Keratinocyte (primary cell): ENCODE measurements at regions not wholly inside any gene's neighbourhood (a gene's known extent, or its start where the extent isn't known, plus 50 kb on each side); places are given as distances from the start of the nearest gene placed in this dataset.

Source experiments
- DNase-seq: peaks from one replicate; pipeline ENCODE4 v3.0.0-alpha.2; 2011; ENCODE audit warnings: low read depth, missing footprints, low spot score
- FAIRE-seq: peaks from 2 replicates; lab custom pipeline; 2011; peaks lifted over from hg19 to GRCh38; lab: Jason Lieb, UNC
- H2AFZ ChIP-seq: 2 replicates; pipeline ENCODE4 v1.6.0; 2012; ENCODE audit warnings: low read length, control low read depth, inconsistent platforms; ENCODE audit not compliant: control insufficient read depth
- H3K27ac ChIP-seq: 2 replicates; pipeline ENCODE4 v1.5.1; 2011; ENCODE audit warnings: low read length; ENCODE audit not compliant: control insufficient read depth, insufficient read depth
- H3K27me3 ChIP-seq: 3 replicates; pipeline ENCODE4 v1.6.0; 2011; ENCODE audit warnings: low read length; ENCODE audit not compliant: control insufficient read depth, insufficient read depth; ENCODE audit errors: extremely low read depth
- H3K36me3 ChIP-seq, 2 experiments: 2 replicates in 1 of 2; 3 replicates in 1 of 2; pipeline ENCODE4 v1.5.1; 2011; ENCODE audit warnings: low read length in 2 of 2, mild to moderate bottlenecking in 1 of 2; ENCODE audit not compliant: control insufficient read depth in 2 of 2, insufficient read depth in 2 of 2; ENCODE audit errors: extremely low read depth in 1 of 2
- H3K4me1 ChIP-seq: 3 replicates; pipeline ENCODE4 v1.5.1; 2011; ENCODE audit warnings: low read length; ENCODE audit not compliant: control insufficient read depth, insufficient read depth; ENCODE audit errors: extremely low read depth
- H3K4me2 ChIP-seq: 3 replicates; pipeline ENCODE4 v1.6.0; 2011; ENCODE audit warnings: low read depth, low read length; ENCODE audit not compliant: control insufficient read depth, insufficient read depth; ENCODE audit errors: extremely low read depth
- H3K4me3 ChIP-seq, 3 experiments: fragments of 200-600 bp in 1 of 3; sonication (generic) in 1 of 3; 2 replicates in 2 of 3; 3 replicates in 1 of 3; pipeline ENCODE4 v1.5.1; 2011 to 2016; ENCODE audit warnings: low read length in 3 of 3, mild to moderate bottlenecking in 3 of 3, control low read depth in 2 of 3, inconsistent platforms in 1 of 3, low read depth in 1 of 3, mixed read lengths in 1 of 3, mixed run types in 1 of 3, moderate library complexity in 1 of 3; ENCODE audit not compliant: control insufficient read depth in 2 of 3, insufficient read depth in 2 of 3; ENCODE audit errors: extremely low read depth in 1 of 3
- H3K79me2 ChIP-seq: 2 replicates; pipeline ENCODE4 v1.6.0; 2012; ENCODE audit warnings: low read length; ENCODE audit not compliant: control insufficient read depth, insufficient read depth
- H3K9ac ChIP-seq: 3 replicates; pipeline ENCODE4 v1.6.0; 2011; ENCODE audit warnings: low read length; ENCODE audit not compliant: control insufficient read depth, insufficient read depth; ENCODE audit errors: extremely low read depth
- H3K9me1 ChIP-seq: 3 replicates; pipeline ENCODE4 v1.6.0; 2011; ENCODE audit warnings: low read length; ENCODE audit not compliant: control insufficient read depth, insufficient read depth; ENCODE audit errors: extremely low read depth
- H3K9me3 ChIP-seq: 2 replicates; pipeline ENCODE4 v1.5.1; 2012; ENCODE audit warnings: low read depth, low read length; ENCODE audit not compliant: control insufficient read depth
- H4K20me1 ChIP-seq: 3 replicates; pipeline ENCODE4 v1.6.0; 2011; ENCODE audit warnings: low read length; ENCODE audit not compliant: control insufficient read depth, insufficient read depth; ENCODE audit errors: extremely low read depth
- EZH2 ChIP-seq: IDR thresholded peaks from one replicate; pipeline ENCODE4 v1.6.1; 2012; ENCODE audit warnings: inconsistent platforms, mild to moderate bottlenecking, low read length, moderate library complexity
- dilution Hi-C: fragments of 300-500 bp; cut with MboI; formaldehyde crosslinking; loops from one replicate; pipeline ENCODE4 v1.7.0; 2020; ENCODE audit warnings: low sequenced_read_pairs; ENCODE audit not compliant: extremely low pct_ligation_motif_present
- TF ChIP-seq, protein P1 (sequence below), 3 experiments: IDR thresholded peaks in 1 of 3; conservative IDR thresholded peaks in 1 of 3; optimal IDR thresholded peaks in 1 of 3; 2 replicates in 2 of 3; 3 replicates in 1 of 3; pipeline versions ENCODE3 to v1.5.1; 2011; ENCODE audit warnings: low read length in 3 of 3, mild to moderate bottlenecking in 3 of 3, moderate library complexity in 2 of 3, control low read depth in 1 of 3, inconsistent platforms in 1 of 3; ENCODE audit not compliant: insufficient read depth in 2 of 3; ENCODE audit errors: extremely low read depth in 1 of 3

DNA sequence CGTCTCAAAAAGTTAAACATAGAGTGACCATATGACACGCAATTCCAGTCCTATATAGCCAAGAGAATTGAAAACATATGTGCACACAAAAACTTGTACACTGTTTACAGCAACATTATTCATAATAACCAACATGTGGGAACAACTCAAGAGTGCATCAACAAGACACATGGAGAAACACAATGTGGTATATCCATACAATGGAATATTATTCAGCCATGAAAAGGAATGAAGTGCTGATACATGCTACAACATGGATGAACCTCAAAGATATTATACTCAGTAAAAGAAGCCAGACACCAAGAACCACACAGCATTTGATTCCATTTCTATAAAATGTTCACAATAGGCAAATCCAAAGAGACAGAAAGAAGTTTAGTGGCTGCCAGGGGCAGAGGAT lies 317.0 kb downstream of the NSG2 start:
- Histone ChIP-seq H3K79me2 (no peaks in the 10 kb centered on the region), H3K27ac (no peak overlapping the region), H3K9me3 (no peaks in the 10 kb centered on the region), H3K4me3 (no peak overlapping the region), H3K9me1 (no peaks in the 10 kb centered on the region), H4K20me1 (no peaks in the 10 kb centered on the region), H3K4me1 (no peaks in the 10 kb centered on the region), H3K27me3 (no peaks in the 10 kb centered on the region), H3K4me2 (no peak overlapping the region), H3K9ac (no peak overlapping the region), H2AFZ (no peak overlapping the region), H3K36me3 (no peaks in the 10 kb centered on the region)
- no peak for DNase-seq
- FAIRE-seq = no peak
- dilution Hi-C loops = no loop called here
- TF ChIP-seq EZH2 = no peak
- TF ChIP-seq, protein P1, sequence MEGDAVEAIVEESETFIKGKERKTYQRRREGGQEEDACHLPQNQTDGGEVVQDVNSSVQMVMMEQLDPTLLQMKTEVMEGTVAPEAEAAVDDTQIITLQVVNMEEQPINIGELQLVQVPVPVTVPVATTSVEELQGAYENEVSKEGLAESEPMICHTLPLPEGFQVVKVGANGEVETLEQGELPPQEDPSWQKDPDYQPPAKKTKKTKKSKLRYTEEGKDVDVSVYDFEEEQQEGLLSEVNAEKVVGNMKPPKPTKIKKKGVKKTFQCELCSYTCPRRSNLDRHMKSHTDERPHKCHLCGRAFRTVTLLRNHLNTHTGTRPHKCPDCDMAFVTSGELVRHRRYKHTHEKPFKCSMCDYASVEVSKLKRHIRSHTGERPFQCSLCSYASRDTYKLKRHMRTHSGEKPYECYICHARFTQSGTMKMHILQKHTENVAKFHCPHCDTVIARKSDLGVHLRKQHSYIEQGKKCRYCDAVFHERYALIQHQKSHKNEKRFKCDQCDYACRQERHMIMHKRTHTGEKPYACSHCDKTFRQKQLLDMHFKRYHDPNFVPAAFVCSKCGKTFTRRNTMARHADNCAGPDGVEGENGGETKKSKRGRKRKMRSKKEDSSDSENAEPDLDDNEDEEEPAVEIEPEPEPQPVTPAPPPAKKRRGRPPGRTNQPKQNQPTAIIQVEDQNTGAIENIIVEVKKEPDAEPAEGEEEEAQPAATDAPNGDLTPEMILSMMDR (optimal IDR thresholded peaks at IDR 0.05 in 1 of 3, IDR thresholded peaks at IDR 0.05 in 1 of 3, conservative IDR thresholded peaks at IDR 0.05 in 1 of 3; ENCODE audit: extremely low read depth in 1 of 3, insufficient read depth in 2 of 3, low read length in 3 of 3) = no peak

DNA sequence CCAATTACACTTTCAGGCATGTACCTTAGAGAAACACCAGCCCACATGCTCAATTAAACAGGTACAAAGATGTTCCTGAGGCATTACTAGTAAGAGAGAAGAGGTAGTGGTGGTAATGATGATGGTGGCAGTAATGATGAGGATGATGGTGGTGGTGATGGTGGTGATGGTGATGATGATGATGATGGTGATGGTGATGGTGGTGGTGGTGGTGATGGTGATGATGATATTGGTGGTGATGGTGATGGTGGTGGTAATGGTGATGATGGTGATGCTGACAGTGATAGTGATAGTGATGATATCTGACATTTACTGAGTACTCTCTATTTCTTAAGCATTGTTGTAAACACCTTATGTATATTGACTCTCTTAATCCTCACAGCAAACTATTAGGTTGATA lies 318.4 kb downstream of the NSG2 start:
- Histone ChIP-seq H4K20me1 (no peaks in the 10 kb centered on the region), H3K4me2 (no peak overlapping the region), H2AFZ (no peak overlapping the region), H3K27ac (no peak overlapping the region), H3K36me3 (no peaks in the 10 kb centered on the region), H3K9me1 (no peaks in the 10 kb centered on the region), H3K9me3 (no peaks in the 10 kb centered on the region), H3K79me2 (no peaks in the 10 kb centered on the region), H3K4me1 (no peaks in the 10 kb centered on the region), H3K4me3 (no peak overlapping the region), H3K27me3 (no peaks in the 10 kb centered on the region), H3K9ac (no peak overlapping the region)
- dilution Hi-C loops = no loop called here
- TF ChIP-seq, protein P1 (optimal IDR thresholded peaks at IDR 0.05 in 1 of 3, IDR thresholded peaks at IDR 0.05 in 1 of 3, conservative IDR thresholded peaks at IDR 0.05 in 1 of 3; ENCODE audit: extremely low read depth in 1 of 3, insufficient read depth in 2 of 3, low read length in 3 of 3) = no peak
- no peak for TF ChIP-seq EZH2
- DNase-seq = no peak
- FAIRE-seq = no peak
